Activated CD4-positive, CD25-positive, alpha-beta regulatory T cell treated with anti-CD3 and anti-CD28 coated beads, Interleukin-2, amount 50 U/mL, for 24 hours (primary cell): ENCODE measurements at regions not wholly inside any gene's neighbourhood (a gene's known extent, or its start where the extent isn't known, plus 50 kb on each side); places are given as distances from the start of the nearest gene placed in this dataset.

Experiments used
- ATAC-seq, 2 donors: fragments of 150-1000 bp; cut with Tn5 transposase; one replicate each; pipeline ENCODE4 v1.10.0; 2021; ENCODE audit warnings: mild to moderate bottlenecking in 1 of 2, moderate library complexity in 1 of 2

GRCh38 chr11:116503216-116504160, 269.3 kb downstream of the BUD13 start:
- ATAC-seq: no peak

DNA sequence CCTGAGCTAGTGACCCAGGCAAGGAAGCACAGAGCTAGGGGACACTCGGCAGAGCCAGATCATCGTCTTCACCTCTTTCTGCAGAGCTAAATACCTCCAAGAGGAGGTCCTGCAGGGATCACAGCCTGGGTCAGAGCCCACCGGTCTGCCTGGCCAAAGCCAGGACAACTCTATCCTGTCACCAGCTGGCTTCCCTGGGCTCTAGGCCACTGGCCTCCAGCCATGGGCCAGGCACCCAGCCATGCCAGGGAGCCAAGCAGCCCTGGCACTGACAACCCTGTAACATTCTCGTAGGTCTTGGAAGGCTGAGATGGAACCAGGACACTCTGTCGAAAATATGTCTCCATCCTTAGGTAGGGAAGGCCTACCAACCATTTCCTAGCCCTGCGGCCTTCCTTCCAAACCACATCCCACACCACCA, 270.1 kb downstream of the BUD13 start:
- ATAC-seq: no peak

GRCh38 chr11:116501728-116502127, 271.1 kb downstream of the BUD13 start:
- no peak for ATAC-seq

DNA sequence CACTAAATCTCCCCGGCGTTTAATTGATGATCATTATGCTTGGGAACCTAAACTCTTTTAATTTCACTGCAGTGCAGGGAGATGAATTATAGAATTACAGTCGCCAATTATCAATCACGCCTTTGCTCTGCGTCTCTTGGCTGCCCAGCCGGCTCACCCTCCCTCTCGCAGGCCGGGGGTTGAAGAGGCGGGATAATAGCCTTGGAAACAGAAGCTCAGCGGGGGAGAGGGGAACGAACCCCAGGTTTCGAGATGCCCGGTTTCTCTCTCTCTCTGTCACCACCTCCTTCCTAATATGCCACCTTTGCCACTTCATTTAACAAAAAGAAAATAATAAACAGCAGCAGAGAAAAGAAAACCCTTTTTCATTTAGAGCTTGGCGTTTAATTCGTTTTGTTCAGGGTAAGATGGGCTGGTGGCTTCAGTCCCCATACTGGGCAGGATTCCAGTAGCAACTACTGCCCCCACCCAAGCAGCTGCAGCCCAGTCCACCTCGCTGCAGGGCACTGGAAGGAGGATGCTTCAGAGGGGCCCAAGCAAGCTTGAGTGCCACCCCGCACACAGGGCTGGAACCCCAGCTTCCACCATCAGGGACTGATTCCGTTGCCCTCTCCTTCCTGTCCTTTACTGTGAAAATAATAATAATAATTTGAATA, 271.7 kb downstream of the BUD13 start:
- ATAC-seq: no peak

DNA sequence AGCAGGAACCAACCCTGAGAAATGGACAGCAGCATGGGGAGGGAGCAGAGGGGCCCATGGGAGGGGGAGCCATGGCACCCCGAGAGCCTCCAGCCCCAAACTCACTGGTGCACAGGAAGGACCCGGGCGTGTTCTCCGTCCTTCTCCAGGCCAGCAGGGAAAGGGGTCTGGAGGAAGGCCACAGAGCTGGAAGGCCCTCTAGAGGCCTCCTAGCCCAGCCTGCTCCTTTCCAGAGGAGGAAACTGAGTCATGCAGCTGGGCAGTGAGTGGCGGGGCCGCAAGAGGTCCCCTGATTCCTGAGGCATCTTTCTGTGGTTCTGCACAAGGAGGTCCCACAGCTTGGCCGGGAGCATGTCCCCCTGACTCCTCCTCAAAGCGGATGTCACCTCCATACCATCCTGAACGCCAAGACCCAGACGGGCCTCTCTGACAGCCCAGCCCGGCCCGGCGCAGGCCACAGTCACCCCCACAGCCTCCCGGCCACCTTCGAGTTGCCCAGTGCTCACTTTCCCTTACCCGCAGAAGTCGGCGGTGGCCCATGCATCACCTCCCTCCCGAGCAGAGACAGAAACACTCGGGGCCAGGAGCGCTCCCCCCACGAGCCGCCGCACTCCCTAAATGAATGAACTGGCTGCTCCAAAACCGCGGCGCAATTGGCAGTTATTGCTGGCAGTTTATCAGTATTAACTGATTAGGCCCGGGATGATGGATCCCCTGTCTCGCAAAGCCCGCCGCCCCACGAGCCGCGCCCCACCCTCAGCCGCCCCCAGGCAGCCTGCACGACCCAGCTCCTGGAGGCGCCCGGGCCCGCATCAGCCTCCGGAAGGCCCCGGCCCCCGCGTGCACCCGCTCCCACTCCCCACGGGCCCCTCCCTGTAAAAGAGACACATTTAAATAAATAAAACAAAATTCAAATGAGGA, 272.5 kb downstream of the BUD13 start:
- no peak for ATAC-seq

DNA sequence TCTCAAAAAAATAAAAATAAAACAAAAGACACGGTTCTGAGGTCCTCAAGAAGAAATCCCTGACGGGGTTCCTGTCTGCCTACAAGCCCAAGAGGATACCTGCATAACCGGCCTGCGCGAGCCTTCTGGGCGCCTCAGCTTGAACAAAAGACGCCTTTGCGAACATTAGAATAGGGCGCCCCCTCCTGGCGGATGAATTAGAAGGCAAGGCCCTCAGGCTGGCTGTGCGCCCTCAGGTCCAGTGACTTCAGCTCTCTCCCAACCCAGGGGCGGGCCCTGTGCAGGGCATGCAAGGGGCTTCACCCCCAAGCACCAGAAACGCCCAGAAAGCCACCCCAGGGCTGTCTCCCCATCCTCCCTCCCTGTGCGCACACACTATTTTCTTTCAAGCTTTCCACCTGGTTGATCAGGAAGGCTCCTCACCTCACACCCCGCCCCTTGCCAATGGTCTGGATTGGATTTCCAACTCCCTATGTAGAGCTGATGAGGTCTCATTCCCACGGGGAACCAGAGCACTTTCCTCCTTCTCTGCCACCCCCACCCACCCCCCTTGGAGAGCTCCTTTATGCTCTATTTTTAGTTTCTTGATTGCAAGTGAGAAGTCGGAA, 273.3 kb downstream of the BUD13 start:
- ATAC-seq: no peak

GRCh38 chr11:116498161-116498560, 274.6 kb downstream of the BUD13 start:
- no peak for ATAC-seq

- no peak for ATAC-seq
These were observed 280.2 kb downstream of the BUD13 start for GRCh38 chr11:116492600-116492999.

GRCh38 chr11:116488836-116489389, 283.9 kb downstream of the BUD13 start:
- no peak for ATAC-seq

DNA sequence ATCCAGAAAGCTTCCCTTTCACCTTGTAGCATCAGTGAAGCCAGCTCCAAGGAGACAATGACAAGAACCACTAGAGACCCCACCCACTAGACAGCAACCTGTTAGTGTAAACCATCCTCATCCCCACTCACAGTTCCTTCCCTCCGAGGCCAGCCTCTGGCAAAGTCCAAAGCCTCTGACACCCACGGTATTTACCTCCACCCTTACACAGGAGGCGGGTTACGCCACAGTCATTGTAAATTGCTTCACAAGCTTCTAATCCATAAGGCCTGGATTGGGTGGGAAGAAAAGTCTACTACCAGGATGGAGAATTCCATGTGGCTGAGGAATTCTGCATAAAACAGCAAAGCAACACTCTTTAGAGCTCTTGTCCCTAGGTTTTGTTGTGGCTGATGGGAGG, 287.4 kb downstream of the BUD13 start:
- ATAC-seq: no peak

- no peak for ATAC-seq
These were observed 290.1 kb downstream of the BUD13 start for GRCh38 chr11:116482716-116483115.

- no peak for ATAC-seq
These were observed 291.6 kb downstream of the BUD13 start for GRCh38 chr11:116481126-116481675.

GRCh38 chr11:116478669-116479668, 293.8 kb downstream of the BUD13 start:
- ATAC-seq: no peak

DNA sequence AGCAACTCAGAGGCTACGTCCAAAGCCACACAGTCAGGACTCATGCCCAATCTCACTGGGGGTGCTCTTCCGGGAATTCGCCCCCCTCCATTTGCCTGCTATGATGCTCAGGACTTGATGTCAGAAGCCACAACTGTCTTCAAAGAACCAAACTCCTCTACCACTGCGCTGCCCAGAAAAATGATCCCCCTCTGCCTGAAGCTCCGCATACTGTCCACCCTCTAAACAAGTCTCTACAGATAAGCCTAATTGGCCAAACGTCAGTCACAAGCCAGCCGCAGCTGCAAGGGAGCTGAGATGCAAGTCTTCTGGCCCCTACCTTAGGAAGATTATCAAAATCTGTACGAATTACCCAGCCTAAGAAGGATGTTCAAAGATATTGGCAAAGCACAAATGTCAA, 294.6 kb downstream of the BUD13 start:
- ATAC-seq: no peak

- ATAC-seq: no peak
These were observed 298.9 kb downstream of the BUD13 start for GRCh38 chr11:116473790-116474346.

DNA sequence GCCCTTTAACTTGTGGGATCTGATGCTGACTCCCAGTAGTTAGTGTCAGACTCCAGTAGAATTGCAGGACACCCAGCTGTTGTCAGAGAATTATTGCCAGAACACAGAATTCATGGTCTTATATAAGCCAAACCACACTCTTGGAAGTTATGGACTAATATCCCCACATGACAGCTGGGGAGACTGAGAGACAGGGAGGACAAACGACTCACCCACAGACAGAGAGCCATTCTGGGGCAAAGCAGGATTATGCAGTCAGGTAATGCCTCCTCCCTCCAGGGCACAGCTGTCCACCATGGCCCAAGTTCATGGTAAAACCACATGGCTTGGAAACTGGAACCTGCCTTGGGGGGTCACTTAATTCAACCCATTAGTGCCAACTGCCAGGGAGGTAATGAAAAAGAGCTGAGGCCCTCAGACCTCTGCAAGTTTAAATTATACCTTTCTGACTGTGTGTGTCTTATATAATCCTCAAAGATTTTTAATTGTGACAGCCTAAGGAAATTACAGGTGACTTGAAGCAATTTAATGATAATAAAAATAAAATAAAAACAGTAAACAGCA, 299.5 kb downstream of the BUD13 start:
- no peak for ATAC-seq

- ATAC-seq: no peak
These were observed 300.1 kb downstream of the BUD13 start for GRCh38 chr11:116472651-116473050.

DNA sequence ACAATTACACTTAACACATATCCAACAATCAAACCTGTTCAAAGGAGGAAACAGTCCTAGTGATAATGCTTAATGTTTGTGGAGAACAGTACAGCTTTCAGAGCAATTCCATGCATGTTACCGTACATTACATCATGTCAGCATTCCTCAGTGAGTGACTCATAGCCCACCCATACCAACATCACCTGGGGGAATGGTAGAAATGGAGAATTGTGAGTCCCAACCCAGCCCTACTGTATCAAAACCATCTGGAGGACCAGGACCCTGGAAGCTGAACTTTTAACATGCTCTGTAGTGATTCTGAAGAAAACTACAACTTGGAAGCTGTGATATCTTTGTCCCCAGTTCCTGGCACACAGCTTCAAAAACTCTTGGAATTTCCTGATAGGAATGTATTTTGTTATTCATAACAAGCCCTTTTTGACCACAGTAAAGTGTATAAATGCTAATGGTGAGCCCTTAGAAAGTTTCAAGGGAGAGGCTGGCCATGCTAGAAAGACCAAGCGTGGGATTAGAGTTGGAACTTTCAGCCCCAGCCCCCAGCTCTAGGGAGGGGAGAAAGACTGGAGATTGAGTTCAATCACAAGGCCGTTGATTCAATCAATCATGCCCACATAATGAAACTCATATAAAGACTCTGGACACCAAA, 301.1 kb downstream of the BUD13 start:
- ATAC-seq: no peak

- no peak for ATAC-seq
These were observed 304.1 kb downstream of the BUD13 start for GRCh38 chr11:116468699-116469098.
